GM11168 (cell line): ENCODE measurements at regions not wholly inside any gene's neighbourhood (a gene's known extent, or its start where the extent isn't known, plus 50 kb on each side); places are given as distances from the start of the nearest gene placed in this dataset.

ENCODE experiments used
- in situ Hi-C: fragments of 300-500 bp; cut with MboI; formaldehyde crosslinking; loops from one replicate; pipeline ENCODE4 v1.12.0; 2022; ENCODE audit warnings: low sequenced_read_pairs; ENCODE audit not compliant: unreplicated experiment

DNA sequence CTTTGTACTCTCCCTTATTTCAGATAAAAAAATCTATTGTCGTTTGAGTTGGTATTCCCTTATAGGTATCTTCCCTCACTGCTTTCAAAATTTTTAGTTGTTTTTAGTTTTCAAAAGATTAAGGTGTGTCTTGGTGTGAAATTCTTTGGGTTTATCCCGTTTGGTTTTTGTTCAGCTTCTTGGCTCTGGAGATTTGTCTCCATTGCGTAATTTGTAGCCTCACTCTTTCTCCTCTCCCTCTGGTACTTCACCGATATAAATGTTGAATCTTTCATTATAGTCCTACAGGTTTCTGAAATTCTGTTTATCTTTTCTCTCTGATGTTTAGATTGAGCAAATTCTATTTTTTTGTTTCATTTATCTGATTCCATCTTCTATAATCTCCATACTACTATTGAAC lies 113.8 kb upstream of the HS6ST1 start:
- in situ Hi-C loops, result no loop called here

DNA sequence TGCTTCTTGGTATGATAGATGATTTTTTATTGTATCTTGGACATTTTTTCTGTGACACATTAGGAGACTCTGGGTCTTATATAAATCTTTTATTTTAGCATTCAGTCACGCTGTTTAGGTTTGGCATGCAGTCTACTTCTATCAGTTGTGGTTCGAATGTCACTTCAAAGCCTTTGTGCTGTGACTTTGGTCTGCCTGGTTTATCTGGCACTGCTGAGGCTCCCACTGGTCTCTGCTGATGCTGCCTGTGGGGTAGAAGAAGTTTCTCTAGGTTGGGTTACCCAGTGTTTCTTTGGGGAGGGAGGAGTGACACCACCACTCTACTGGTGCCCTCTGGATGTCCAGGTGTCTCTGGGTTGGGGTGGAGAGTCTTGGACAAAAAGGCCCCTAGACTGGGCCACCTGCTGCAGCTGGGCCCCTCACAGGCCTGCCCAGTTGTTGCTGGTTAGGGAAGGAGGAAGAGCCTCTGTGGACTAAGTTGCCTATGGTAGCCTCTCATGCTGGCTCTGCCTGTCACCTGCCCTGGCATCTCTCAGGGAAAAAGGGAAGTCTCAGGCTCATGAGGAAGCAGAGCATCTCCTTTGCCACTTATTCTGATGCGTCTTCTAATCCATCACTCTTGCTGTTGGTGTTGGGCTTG lies 115.4 kb upstream of the HS6ST1 start:
- in situ Hi-C loops, result no loop called here

DNA sequence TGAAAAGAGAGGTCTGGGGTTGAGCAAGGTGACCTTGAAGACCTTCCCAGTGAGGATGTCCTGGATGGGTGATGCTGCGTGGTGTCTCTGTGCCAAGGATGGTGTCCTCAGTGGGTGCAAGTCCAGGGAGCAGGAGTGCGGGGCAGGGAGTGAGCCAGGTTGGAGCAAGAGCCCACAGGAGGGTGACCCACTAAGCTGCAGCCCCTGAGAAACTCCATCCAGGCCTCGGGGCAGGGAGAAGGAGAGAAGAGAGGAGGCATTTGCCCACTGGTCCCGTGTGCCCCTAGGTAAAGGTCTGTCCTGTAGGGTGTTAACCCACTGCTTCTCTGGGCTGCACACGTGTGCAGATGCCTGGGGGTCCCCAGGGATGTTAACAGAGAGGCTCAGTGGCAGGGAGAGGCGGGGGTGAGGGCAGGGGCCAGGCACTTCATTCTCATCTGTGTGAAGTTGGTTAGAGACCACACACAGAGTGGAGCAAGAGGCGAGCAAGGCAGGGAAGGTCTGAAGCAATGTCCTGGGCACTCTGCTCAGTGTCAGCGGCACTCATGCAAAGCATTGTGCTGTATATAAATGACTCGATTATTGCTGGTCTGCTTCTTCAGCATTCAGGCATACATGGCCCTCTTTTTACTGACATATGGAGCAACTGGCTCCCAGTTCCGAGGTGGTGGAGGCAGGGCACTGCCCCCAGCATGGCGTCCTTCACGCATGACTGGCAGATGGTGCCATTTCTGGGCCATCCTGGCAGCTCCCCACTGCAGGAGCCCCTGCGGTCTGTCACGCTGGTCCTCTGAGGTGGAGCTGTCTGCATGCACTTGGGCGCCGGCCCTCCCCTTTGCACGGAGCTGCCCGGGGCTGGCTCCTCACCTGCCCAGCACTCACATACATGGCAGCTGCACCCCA lies 117.2 kb upstream of the HS6ST1 start:
- in situ Hi-C loops, result no loop called here

DNA sequence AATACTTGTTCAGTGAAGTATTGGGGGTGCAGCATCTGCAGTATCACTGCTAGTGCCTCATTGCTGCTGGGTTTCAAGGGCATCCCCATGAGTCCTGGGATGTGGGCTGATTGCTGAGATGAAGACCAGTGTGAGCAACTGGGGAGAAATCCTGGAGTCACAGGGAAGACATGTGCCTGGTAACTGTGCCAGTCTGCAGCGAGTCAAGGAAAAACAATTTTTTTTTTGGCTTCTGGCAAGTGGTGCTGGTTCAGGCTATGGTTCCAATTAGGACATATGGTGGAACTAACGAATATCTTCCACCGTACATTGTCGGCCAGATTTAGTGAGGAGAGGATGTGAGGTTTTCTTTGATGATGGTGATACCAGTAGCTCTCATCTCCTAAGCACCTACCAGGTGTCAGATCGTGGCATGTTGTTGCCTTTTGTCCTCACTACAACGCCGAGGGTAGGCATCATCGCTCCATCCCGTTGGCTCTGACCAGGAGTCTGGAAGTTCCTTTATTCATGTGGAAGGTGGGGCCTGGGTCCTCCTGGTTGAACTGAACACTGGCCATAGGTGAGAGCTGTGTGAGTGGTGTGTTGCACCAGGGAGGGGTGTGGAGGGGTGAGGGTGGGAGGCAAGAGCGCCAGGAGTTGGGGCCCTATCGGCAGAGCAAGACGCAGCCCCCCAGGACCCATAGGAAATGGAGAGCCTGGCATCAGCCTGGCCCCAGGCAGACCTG lies 118.0 kb upstream of the HS6ST1 start:
- in situ Hi-C loops, result no loop called here

DNA sequence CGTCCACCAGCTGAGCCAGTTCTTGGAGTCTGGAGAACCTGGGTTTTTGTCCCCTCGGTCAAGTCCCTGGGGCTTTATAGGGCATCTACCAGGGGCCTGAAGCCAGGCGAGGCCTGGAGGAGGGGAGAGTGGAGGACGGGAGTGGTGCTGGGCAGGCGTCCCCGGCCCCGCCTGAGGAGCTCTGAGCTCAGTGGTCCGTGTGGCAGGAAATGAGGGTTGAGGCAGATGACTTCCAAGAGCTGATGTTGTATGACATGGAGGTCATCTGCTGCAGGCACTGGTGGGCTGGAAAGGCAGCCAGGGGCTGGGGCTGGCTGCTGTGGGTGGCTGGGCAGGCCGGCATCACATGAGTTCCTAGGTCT lies 118.5 kb upstream of the HS6ST1 start:
- in situ Hi-C loops, result no loop called here

DNA sequence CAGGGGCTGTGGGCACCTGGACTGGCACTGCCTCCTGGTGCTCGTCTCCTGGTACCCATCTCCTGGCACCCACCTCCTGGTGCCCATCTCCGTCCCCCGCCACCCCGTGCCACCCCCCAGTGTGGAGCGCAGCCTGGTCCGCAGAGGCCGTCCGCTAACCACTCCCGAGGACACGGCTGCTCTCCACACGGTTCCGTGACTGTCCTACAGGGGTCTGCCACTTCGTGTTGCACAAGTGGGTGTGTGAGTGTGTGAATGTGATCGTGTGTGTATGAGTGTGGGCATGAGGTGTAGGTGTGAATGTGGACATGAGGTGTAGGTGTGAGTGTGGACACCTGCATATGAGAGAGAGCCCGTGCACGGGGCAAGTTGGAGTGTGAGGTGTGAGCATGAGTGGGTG lies 119.4 kb upstream of the HS6ST1 start:
- in situ Hi-C loops, result no loop called here

DNA sequence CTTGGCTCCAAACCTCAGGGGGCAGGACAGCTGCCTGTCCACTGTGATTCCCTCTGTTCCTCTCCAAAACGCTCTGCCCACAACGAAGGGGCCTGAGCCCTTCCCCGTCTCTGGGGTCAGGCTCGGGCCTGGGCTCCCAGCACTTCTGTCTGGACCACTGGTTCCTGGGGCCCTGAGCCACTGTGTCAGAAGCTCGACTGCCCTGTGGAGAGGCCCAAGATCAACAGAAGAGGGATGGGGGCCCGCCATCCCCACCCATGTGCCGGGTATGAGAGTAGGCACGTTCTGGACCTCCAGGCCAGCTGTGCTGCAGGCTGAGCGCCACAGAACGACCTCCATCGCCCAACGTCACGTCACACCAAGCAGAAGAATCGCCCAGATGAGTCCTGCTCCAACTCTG lies 119.9 kb upstream of the HS6ST1 start:
- in situ Hi-C loops, result no loop called here

DNA sequence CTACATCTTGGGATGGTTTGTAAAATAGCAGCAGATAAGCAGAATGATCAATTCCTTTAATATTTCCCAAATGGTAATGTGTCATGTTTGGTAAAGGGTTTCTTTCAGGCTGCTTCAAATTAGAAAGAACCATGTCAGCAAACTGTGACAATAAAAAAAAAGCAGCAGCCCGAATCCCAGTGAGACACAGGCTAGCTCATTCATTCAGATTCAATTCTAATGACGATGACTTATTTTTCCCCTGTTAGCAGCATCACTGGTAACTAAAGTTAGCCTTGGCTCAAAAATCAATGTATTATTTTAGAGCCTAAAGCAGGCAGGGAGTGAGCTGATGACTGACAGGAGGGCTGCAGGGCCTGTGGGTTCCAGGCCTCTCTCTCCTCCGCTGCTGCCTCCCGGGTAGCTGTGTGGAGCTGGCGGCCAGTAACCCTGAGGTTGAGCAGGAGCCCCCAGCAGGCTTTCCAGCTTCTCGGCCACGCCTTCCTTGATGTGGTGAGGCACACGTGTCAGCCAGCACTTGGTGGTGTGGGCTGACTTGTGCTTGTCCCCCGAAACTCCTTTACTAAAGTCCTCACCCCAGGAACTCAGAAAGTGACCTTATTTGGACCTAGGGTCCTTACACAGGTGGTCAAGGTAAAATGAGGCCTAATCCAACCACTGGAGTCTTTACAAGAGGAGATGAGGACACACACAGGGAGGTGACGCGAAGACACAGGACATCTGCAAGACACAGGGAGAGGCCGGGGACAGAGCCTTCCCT lies 120.5 kb upstream of the HS6ST1 start:
- in situ Hi-C loops, result no loop called here

DNA sequence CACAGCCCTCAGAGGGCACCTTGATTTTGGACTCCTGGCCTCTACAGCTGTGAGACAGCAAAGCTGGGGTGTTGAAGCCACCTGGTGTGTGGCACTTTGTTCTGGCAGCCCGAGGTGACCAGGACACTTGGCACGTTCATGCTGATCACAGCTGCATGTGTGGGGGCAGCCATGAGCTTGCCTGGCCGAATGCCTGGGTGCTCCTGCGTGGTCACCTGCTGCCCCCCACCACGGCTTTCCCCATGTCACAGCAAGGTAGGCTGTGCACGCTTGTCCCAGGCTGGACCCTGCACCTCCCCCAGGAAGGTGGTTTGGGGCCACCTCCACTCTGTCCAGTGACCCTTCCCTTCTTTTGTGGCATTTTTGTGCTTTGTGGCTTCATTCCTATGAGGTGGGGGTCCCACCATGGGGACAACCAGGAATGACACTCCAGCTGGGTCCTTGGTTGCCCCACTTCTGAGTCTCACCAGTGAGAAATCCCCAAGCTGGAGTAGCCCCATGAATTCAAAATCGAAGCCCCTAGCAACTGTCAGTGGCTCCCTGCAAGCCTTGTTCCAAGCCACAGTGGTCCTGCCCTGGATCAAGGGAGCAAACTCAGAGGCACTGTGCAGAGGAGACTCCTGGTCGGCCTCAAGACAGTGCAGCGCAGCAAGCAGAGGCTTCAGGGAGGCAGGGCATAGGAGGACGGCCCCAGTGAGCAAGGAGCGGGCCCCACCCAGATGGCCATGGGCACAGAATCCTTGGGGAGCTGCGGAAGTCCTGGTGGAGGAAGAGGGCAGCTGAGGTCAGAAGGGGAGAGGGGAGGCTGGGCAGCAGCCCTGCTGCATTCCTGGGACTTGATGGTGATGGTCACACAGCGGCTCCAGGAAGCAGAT lies 121.4 kb upstream of the HS6ST1 start:
- in situ Hi-C loops, result no loop called here

DNA sequence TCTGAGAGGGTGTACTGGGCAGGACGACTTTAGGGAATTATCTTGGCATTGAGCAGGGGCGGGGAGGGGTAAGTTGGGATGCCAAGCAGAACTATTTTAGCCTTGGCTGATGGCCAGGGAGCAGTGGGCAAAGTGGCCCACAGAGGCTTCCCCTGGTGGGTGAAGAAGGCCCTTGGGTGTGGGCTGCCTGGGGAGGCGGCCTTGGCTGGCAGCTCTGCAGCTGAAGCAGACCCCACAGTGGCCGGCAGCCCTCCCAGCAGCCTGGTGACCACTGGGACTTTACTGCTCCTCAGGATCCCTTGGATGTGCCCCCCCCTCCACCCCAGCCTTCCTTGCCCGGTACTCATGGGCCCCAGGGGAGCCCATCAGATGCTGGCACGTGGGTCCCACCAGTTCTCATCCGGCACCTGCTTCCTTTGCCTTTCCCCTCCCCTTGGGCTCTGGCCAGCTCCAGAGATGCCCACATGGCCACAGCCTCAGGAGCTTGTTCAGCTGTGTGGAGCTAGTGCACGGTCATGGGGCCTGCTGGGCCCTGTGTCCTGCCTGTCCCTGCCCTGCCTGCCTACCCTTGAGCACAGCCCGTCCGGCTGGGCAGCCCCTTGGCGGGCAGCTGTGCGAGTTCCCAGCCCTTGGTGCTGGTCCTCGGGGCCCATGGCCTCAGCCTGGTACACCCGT lies 122.1 kb upstream of the HS6ST1 start:
- in situ Hi-C loops, result no loop called here

DNA sequence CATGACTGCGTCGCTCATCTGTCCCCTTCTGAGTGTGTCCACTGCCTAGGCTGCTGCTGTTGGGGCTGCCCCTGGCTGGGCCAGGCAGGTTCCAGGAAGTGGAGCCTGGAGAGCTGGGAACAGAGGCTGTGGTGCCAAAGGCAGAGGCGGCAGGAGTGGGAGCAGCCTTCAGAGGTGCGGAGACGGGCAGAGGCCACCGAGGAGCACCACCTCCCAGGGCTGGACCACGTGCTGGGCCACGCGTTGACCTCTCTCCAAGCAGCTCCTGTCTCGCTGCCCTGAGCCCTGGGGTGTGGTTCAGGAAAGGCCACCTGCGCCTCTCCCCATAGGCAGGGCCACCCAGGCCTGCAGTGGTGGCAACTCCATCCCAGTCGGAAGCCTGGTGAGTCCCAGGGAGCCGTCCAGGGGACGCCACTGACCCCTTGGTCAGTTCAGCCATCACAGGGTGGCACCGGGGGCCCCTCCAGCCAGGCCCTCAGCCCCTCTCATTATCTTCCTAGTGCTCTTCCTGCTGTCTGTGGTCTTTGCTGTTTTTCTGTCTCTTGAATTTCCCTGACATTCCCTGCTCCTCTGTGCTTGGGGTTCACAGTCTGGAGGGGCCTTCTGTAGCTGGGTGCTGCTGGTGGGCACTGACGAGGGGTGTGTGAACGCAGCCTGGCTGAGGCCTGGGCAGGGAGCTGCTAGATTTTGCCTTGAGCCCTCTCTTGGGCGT lies 122.8 kb upstream of the HS6ST1 start:
- in situ Hi-C loops, result no loop called here

DNA sequence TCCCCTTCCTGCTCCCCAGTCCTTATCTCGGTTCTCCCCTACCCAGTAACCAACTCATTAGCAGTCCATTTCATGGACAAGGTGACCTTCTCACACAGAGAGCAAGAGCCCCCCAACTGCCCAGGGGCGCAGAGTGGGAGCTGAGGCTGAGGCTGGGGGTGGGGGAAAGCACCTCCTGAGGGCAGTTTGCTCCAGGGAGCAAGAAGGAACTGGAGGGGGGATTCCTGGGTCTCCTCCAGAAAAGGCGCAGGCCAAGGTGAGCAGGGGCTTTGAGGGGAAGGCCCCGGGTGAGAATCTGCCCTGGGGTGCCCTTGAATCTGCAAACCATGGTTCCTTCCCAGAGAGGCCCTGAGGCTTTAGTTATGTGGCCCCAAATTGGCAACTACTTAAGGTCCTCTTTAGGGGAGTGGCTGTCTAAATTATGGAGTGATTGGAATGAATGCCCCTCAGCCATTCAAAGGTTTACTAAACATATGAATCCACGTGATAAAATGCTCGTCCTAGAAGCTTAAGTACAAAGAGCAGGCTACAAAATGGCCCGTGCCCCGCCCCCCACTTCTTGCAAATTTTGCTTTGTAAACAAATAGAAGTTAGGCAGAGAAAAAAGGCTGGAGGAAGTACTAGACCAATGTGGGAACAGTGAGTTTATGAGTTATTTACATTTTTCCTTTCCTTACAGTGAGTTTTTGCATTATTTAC lies 123.5 kb upstream of the HS6ST1 start:
- in situ Hi-C loops, result no loop called here

DNA sequence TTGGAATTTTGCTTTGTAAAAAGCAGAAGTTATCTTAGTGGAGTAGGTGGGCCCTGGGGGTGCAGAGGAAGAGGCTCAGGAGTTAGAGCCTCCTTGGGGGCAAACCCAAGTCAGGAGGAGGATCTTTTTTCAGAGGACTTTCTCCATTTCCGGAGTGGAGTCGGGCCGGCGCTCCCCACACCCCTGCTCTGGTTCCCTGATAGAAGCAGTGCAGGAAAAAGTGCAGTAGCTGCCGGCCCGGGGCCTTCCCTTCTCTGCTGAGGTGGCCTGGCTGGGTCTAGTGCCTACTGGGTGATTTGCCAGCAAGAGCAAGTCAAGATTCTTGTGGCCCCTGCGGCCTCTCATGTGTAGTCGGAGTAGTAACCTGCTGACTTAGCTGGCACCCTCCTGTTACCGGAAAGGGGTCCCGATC lies 124.2 kb upstream of the HS6ST1 start:
- in situ Hi-C loops, result no loop called here

DNA sequence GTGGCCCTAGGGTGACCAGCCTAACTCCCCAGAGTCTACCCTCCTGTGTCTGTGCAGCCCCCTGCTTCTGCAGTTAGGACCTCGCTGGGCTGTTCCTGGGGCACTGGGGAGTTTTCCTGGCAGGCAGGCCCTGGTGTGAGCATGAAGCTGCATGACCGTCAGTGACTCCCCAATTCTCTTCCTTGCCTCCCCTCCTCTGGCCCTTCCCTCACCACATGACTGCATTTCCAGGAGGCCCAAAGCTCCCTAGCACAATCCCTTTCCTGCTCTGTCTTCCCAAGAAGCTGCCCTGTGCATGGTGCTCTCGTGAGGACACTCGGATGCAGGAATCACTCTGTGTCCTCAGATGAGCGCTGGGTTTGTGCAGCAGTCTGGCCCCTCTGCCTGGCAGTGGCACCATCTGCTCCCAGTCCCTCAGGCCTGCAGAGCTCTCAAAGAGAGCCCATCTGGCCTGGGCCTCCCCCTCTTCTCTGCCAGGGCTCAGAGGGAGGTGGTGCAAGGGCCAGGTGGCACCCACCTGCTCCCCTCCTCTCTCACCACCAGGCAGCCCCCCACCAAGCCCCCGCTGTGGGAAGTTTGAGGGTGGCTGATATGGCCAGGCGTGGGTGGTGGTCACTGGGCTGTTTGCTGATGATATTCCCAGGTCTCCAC lies 125.6 kb upstream of the HS6ST1 start:
- in situ Hi-C loops, result no loop called here

DNA sequence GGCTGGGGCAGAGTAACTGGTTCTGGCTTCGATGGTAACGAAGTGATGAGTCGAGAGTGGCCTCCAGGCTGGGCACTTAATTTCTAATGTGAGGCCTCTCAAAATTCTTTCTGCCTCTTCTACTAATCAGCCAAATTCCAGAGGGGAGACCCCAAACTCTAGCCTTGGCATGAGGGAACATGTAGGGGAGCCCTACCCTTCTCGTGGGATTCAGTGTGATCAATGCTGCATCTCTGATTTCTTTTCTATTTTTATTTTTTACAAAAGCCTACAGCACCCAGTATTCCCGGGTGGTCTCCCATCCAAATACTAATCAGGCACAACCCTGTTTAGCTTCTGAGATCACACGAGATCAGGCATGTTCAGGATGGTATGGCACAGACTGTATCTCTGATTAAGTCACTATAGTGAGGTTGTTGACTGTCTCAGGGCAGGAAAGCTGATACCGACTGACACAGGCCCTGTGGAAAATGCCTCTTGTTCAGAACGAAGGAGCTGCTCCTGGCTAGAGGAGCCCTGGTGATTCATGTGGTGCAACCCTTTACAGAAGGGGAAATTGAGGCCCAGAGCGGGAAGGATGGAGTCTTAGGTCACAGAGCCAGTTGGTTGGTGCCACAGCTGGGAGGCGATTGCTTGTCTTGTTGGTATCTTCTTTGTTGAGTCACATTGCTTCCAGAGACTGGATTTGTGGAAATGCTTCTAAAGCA lies 126.3 kb upstream of the HS6ST1 start:
- in situ Hi-C loops, result no loop called here

DNA sequence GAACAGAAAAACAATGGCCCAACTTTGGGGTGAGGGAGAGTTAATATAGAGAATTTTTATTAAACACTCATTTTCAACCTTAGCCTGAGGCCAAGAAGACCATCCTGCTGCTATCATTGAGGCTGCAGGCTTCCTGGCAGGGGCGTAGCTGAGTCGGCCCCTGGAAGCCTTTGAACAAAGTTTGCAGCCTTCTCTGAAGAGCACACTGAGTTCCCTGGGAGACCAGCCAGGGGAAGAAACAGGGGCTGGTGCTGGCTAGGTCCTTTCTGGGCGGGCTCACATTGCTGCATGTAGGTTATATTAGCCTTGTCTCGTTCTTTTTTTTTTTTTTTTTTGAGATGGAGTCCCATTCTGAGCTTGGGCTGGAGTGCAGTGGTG lies 126.8 kb upstream of the HS6ST1 start:
- in situ Hi-C loops, result no loop called here
